HG02642 (cell line): ENCODE measurements at regions not wholly inside any gene's neighbourhood (a gene's known extent, or its start where the extent isn't known, plus 50 kb on each side); places are given as distances from the start of the nearest gene placed in this dataset.

Experiments used
- ATAC-seq: cut with Tn5 transposase; IDR thresholded peaks from one replicate; pipeline ENCODE4 v1.9.1; 2021; ENCODE audit warnings: mild to moderate bottlenecking; ENCODE audit not compliant: unreplicated experiment, poor library complexity

- no peak for ATAC-seq
Measured at GRCh38 chr2:167548396-167548795, 660.1 kb downstream of the XIRP2 start.

DNA sequence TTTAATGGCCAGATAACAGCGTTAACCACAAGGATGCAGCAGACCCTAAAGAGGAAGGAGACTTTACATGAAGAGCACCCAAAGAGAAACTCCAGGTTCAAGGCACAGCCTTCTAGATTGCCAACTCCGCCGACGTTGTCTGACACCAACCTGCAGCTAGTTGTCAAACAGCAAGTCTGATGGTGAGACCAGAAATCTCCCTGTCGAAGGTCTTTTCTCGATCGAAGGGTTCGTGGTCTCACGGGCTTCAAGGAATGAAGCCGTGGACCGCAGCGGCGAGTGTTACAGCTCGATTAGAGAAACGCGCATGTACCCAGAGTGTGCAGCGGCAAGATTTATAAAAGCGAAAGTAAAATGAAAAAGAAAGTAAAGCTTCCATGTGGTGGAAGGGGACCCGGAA, 656.3 kb downstream of the XIRP2 start:
- no peak for ATAC-seq

DNA sequence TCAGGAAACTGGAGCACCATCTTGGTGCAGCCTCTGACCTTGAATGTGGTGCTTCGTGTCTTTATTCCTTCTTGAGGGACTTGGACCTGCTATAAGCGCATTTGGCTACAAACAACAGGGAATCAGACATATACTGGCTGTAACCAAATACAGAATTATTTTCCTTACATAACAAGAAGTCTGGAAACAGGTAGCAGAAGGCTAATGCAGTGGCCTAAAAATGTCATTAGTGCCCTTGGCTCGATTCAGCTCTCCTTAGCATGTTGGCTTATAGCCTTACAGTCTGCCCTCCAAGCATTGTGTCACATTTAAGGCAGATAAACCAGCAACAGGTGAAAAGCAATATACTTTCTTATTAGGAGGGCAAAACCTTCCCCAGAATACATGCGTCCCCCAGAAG, 655.4 kb downstream of the XIRP2 start:
- ATAC-seq = no peak

DNA sequence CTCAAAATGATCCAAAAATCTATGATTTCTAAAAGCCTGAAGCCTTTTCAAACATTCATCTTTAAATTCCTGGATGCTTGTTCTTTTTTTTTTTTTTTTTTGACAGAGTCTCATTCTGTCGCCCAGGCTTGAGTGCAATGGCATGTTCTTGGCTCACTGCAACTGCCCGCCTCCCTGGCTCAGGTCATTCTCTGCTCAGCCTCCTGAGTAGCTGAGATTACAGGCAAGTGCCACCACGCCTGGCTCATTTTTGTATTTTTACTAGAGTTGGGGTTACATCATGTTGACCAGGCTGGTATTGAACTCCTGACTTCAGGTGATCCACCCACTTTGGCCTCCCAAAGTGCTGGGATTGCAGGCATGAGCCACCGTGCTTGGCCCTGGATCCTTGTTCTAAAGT, 649.5 kb downstream of the XIRP2 start:
- no peak for ATAC-seq

DNA sequence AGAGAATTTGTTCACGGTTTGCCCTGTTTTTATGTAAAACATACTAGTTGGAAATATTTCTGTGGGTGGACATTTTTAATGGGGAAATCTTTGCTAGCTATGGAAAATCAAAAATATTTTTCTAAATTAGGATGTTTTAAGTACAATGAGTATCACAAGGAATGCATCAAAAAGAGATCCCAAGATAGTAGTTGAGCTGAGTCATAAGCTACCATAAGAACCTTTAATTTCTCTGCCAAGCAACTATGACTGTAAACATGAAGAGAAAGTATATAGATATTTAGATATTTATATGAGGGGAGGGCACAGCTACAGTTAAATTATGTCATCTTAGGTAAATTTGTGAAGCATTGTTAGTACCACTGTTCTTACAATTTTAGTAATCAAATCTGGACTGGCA, 646.2 kb downstream of the XIRP2 start:
- no peak for ATAC-seq

DNA sequence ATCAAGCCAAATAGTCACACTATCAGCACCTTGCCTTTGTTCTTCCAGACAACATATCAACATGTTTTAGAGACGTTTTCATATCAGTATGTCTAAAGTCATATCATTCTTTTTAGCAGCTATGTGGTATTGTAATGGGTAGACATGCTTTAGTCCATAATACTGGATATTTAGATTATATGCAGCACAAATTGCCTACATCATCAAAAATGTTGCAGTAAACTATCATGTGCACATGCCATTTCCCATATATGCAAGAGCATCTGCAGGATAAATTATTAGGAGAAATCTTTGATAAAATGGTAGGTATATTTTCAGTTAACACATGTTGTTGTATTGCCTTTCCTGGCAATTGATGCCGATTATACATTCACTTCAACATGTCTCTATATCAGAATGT, 636.5 kb downstream of the XIRP2 start:
- no peak for ATAC-seq

DNA sequence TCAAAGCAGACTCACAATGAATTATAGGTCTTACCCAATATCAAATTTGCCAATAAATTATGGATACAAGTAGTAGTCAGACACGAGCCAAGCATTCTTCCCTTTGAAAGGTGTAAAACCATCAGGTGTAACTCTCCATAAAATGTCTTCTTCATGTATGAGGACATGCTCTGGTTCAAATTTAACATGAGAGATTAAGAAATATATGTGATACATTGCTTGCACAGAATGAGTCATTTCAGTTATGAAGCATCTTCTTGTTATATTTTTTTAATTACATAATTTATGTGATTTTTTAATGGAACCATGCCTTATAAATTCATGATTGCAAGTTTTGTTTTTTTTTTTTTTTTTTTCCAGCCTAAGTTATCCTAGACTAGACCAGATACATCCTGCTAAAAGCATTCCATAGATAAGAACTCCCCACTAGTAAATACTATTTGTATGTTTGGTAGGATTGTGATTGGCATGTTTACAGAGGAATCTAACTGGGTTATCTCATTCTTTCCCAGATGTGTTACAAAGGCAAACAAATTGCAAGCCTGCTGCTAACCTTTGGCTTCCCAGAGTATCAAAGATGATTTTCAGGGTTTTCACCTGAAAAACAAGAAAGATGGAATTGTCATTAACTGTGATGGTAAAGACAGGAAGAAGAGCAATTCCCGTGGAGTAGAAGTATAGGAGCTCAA, 621.9 kb downstream of the XIRP2 start:
- ATAC-seq = no peak

DNA sequence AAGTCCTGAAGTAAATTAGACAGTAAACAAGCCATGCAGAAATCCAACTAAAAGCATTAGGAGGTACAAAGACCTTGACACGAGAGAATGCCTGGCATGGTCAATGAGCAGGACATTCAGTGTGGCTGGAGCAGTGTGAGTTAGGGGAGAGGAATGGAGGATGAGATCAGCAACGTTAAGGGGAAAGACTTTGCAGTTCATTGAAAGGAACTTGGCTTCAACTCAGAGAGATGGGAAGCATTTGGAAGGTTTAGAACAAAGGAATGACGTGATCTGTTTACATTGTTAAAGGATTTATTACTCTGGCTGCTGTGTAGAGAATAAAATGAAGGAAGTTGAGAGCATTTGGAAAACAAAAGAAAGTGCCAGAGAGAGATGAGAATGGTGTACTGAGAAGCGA, 621.3 kb downstream of the XIRP2 start:
- no peak for ATAC-seq

DNA sequence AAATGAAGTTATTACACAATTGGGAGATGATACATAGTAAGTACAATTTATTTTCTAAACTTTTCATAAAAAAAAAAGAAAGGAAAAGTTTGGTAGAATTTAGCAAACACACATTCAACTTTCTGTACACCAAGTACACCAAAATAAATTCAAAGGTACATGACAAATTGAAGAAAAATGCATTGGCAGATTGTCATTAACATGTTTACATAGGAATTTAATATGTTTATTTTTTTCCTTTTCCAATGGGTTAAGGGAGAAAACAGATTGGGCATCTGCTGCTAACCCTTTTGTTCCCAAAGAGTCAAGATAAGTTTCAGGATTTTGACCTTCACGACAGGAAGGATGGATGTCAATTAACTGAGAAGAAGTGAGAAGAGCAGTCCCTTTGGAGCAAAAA, 620.4 kb downstream of the XIRP2 start:
- no peak for ATAC-seq

GRCh38 chr2:167506395-167506794, 618.1 kb downstream of the XIRP2 start:
- no peak for ATAC-seq

GRCh38 chr2:167504695-167505094, 616.4 kb downstream of the XIRP2 start:
- ATAC-seq = no peak

GRCh38 chr2:167504061-167504460, 615.8 kb downstream of the XIRP2 start:
- no peak for ATAC-seq

DNA sequence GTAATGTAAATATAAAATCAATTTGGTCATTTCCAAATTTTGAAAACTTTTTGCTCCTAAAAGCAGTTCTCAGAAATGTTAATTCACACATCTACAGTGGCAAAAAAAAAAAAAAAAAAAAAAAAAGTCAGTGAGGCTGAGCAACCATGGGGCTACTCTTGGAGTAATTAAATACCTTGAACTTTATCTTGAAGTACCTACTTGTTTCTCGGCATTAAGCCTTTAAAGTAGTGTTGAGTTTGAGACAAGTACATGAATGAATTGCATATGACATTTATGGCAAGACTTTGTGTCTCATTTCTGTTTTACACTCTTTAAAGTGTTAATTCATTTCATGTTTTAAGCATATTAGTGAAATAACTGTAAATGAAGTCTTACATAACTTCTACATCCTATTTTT, 613.3 kb downstream of the XIRP2 start:
- ATAC-seq = no peak

GRCh38 chr2:167493862-167494261, 605.6 kb downstream of the XIRP2 start:
- ATAC-seq = no peak

DNA sequence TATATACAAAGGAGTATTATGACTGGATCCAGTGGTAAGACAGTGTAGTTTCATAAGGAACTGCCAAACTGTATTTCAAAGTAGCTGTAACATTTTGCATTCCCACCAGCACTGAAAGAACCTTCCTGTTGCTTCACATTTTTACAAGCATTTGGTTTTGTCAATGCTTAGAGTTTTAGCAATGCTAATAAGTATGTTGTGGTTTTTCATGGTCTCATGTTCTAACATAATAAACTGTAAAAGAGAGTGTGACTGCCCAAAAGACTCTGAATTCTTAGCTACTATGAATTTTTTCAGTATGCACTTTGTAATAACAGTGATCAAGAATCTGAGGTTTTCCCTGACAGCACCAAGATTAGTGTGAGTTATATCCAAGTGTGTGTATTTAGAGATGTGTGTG, 604.2 kb downstream of the XIRP2 start:
- ATAC-seq = no peak

DNA sequence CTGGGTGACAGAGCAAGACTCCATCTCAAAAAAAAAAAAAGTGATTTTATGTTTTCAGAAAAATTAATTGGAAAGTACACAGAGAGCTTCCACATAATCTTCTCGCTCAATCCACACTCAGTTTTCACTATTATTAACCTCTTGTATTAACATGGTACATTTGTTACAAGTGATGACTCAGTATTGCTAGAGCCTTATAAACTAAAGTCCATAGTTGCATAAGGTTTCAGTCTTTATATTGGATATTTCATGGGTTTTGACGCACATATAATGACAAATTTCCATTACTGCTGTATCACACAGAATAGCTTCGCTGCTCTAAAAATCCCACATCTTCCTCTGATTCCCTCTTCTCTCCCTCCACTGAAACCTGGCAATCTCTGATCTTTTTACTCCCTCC, 603.5 kb downstream of the XIRP2 start:
- ATAC-seq = no peak

DNA sequence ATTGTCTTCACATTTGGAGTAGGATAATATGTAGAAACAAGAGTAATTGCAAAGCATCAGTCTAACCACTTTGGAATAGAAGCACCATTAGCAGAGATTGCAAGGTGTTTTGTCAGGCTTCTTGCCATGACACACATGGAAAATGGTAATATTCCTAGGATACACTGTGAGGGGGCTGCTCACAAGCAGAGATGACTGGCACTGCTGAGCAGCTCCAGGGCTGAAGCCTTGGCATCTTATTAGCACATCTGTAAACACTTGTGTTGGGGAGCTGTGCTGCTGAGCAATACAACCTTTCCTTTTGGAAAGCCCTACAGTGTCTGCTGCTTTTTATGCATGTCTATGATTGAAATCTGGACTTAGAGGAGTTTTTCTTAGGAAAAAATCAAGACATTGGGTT, 602.2 kb downstream of the XIRP2 start:
- ATAC-seq = no peak

DNA sequence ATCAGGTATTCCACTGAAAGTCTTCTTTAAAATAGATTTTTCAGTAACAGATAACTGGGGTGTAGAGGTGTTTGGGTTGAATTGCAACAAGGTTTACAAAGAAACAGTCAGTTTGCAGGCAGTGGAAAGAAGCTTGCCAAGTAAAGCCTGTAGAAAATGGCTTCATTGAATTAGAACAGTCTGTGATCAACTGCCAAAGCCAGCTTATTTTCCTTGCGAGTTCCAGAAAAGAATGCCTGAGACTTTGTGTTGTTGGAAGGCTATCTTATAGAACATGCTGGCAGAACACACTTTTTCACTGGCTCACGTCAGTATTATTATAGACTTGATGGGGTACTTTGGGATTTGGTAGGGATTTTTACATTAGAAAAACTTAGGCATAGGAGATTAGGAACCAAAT, 601.0 kb downstream of the XIRP2 start:
- no peak for ATAC-seq

DNA sequence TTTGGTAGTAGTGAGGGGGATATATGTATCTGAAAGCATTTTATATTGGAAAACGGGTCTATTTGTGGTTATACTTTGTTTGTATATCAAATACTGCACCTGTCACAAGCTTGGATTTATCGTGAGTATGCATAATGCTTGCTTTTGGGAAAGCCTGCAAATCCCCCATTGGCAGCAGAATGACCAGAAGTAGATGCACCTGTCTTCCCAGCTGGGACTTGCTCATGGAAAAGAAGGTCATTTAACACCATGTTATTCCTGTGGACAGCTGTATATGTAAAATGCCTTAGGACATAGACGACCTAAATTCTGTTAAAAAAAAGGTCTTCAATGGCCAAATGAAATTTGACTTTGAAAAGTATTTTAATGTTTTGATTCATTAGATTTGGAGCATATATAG, 599.4 kb downstream of the XIRP2 start:
- ATAC-seq = no peak

DNA sequence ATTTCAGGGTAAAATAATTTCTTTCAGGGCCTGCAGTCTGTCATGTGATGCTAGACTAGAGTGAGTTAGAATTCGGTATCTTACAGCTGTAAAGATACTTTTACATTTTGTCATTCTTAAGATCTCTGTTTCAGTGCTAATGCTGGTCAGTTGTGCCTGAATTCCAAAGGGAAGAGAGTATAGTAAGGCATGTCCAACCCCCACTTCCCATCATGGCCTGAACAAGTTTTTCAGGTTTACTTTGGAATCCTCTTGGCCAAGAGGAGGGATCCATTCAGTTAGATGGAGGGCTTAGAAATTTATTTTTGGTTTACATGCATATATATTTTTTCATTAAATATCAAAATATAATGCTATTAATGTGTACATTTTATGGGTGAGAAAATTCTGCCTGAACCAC, 596.6 kb downstream of the XIRP2 start:
- no peak for ATAC-seq

GRCh38 chr2:167480986-167481309, 592.7 kb downstream of the XIRP2 start:
- no peak for ATAC-seq

GRCh38 chr2:167480232-167480985, 592.1 kb downstream of the XIRP2 start:
- ATAC-seq = no peak
